Astrocyte of the spinal cord (primary cell): ENCODE measurements at regions not wholly inside any gene's neighbourhood (a gene's known extent, or its start where the extent isn't known, plus 50 kb on each side); places are given as distances from the start of the nearest gene placed in this dataset.
A peak's percentile ranks its signal among the peaks of the same experiment; 100 is the strongest.

ENCODE experiments used
- DNase-seq: peaks from one replicate; pipeline ENCODE4 v3.0.0; 2011; ENCODE audit warnings: low read depth, low spot score
- H3K4me3 ChIP-seq: 2 replicates; pipeline ENCODE4 v1.5.1; 2011; ENCODE audit warnings: low read depth, mild to moderate bottlenecking, low read length, moderate library complexity
- in situ Hi-C: cut with HindIII; loops from 2 replicates; pipeline ENCODE4 v1.10.0; 2017; ENCODE audit warnings: low sequenced_read_pairs
- TF ChIP-seq, protein P1 (sequence below): IDR thresholded peaks from 2 replicates; pipeline ENCODE4 v1.5.1; 2012; ENCODE audit warnings: low read depth, mild to moderate bottlenecking, low read length, inconsistent platforms

DNA sequence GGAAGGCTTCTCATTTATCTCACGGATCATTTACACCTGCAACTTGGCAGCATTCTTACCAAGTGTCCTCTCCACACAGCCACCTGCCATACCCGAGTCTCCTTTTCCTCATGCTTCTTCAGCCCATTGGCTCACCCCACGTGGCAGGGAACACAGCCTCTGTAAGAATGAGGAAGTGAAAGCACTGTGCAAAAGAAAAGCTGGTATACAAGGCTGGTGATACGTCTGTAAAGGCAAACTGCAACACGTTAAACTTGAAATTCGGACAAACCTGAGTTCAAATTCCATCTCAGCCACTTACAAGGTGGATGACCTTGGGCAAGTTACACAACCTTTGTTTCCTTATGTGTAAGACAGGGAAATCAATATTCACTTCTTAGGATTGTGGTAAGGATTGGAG is 164.0 kb upstream of the RASGEF1B start:
- in situ Hi-C loops, result no loop called here
- TF ChIP-seq, protein P1, sequence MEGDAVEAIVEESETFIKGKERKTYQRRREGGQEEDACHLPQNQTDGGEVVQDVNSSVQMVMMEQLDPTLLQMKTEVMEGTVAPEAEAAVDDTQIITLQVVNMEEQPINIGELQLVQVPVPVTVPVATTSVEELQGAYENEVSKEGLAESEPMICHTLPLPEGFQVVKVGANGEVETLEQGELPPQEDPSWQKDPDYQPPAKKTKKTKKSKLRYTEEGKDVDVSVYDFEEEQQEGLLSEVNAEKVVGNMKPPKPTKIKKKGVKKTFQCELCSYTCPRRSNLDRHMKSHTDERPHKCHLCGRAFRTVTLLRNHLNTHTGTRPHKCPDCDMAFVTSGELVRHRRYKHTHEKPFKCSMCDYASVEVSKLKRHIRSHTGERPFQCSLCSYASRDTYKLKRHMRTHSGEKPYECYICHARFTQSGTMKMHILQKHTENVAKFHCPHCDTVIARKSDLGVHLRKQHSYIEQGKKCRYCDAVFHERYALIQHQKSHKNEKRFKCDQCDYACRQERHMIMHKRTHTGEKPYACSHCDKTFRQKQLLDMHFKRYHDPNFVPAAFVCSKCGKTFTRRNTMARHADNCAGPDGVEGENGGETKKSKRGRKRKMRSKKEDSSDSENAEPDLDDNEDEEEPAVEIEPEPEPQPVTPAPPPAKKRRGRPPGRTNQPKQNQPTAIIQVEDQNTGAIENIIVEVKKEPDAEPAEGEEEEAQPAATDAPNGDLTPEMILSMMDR, result no peak
- DNase-seq, result no peak
- no peak overlapping the region for H3K4me3 ChIP-seq

DNA sequence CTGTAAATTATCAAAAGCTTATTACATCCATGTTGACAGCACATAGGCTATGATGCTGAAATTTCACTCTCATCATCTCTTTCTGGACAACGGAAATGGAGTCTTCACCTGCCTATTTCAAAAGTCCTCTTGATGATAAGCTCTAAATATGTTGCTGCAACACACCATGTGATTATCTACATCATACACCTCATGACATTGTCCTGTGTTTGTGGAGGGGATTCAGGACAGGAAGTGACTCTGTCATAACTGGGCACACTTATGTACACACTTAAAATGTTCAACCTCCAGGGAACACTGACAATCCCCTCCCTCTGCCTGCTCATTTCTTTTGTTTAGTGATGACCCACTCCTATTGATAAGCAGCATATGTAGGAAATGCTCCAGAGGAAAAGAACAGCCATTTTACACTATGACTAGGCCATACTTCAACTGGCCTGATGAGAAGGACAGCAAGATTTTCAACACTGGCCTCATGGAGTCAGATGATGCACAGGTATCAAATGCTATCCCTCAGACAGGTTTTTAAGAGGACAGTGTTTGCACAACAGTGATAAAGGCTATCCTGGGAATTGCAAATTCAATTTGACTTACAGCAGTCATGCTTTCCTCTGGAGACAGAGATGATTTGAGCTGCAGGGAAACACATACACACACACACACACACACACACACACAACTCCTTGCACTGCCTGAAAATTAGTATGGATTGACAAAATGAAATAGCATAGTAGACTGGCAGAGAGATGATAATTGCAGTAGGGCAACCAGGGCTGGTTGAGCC is 163.3 kb upstream of the RASGEF1B start:
- no peak overlapping the region for H3K4me3 ChIP-seq
- DNase-seq, result no peak
- TF ChIP-seq, protein P1, result no peak
- in situ Hi-C loops, result no loop called here

DNA sequence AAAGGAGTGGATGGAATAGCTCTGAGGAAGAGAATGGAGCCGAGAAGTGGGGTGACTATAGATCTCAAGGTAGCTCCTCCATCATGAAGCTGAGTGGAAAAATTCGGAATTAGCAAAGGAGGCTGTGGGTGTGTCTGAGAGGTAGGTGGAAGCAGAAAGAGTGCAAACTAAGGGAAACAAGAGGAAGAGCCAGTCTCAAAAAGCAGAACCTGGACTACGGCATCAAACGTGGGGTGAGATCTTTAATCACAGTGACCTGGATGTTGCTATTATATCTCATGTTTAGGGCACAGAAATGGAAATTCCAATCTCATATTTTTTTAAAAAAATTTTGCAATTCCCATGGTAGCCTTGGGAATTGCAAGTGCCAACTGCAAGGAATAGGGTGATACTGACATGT is 162.5 kb upstream of the RASGEF1B start:
- TF ChIP-seq, protein P1, result no peak
- in situ Hi-C loops, result no loop called here
- DNase-seq, result no peak
- no peak overlapping the region for H3K4me3 ChIP-seq

DNA sequence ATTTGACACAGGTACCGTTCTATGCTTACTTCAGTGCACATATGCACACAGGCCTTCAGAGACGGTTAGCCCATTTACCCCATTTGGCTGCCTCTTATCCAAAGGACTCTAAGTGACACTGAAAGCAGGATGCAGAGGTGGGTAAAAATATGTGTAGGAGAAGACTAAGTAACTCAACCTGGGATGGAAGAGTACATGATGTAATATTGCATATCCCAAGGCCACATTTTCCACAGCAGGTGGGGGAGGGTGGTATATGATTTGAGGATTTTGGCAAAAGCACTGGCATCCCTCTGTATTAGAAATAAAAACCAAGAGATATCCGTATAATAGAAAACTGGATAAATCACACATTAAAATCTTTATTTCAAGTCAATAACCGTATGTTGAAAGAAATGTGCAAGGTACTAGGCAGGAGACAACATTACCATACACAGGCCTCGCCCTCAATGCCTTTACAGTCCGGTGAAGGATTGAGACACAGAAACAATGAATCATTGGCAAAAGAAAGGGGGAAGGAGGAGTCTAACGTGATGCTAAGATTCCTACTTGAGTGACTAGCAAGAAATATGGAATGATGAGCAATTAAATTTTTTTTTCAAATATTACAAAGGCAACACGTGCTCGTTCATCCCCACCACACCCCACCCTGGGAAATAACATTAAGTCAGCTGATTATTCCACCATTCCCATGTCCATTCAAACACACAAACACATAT is 161.0 kb upstream of the RASGEF1B start:
- in situ Hi-C loops, result no loop called here
- TF ChIP-seq, protein P1, result no peak
- no peak overlapping the region for H3K4me3 ChIP-seq
- no peak for DNase-seq

DNA sequence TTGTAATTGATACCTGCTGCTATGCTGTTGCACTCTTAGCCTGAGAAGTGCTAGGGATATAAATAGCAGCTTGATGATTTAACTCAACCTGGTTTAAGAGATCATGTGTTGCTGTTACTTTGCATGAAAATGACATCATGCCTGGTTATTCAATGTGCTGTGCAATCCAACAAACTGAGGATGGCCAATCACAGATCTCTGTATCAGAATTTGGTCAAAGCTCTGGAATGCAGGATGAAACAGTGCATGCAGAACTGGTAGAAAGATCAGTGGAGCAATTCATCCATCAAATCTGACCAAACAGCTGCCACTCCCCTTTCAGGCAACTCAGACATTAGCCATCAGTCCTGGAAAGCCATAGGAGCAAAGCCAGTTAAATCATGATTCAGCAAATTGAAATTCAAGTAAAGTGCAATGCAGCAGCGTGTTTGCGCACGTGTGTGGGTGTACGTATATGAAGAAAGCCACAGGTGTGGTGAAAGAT is 160.3 kb upstream of the RASGEF1B start:
- in situ Hi-C loops, result no loop called here
- TF ChIP-seq, protein P1, result no peak
- peak; percentile 67 for DNase-seq
- H3K4me3 ChIP-seq, result no peak overlapping the region

DNA sequence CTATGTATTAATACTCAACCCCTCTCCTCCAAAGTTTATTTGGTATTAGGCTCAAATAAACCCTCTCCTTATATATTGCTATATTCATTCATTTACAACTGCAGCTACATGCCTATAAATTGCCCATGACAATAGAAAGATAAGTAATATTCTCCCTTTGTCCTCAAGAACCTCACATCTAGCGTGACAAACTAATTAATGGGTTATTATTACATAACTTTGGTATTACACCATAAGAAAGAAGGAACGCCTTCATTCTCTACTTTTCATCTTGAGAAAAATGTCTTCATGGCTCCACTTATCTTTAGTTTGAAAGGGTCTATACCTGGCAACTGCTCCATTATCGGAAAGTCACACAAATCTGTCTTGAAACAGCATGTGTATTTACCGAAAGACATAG is 157.7 kb upstream of the RASGEF1B start:
- in situ Hi-C loops, result no loop called here
- TF ChIP-seq, protein P1, result no peak
- H3K4me3 ChIP-seq, result no peak overlapping the region
- DNase-seq, result no peak
